Activated T-helper 1 cell treated with anti-CD3 and anti-CD28 coated beads, Interleukin-2, amount 50 U/mL, for 16 hours (primary cell): ENCODE measurements at regions not wholly inside any gene's neighbourhood (a gene's known extent, or its start where the extent isn't known, plus 50 kb on each side); places are given as distances from the start of the nearest gene placed in this dataset.
"Not testable (repeated sequence)": the region's sequence is repeated elsewhere in the genome, so short reads cannot be mapped to it uniquely, and the experiment has no call there.

Source experiments
- DNase-seq, 2 donors: peaks; one replicate each; pipeline ENCODE4 v3.0.0-alpha.2; 2020; ENCODE audit warnings: low read depth in 1 of 2, low spot score in 1 of 2

DNA sequence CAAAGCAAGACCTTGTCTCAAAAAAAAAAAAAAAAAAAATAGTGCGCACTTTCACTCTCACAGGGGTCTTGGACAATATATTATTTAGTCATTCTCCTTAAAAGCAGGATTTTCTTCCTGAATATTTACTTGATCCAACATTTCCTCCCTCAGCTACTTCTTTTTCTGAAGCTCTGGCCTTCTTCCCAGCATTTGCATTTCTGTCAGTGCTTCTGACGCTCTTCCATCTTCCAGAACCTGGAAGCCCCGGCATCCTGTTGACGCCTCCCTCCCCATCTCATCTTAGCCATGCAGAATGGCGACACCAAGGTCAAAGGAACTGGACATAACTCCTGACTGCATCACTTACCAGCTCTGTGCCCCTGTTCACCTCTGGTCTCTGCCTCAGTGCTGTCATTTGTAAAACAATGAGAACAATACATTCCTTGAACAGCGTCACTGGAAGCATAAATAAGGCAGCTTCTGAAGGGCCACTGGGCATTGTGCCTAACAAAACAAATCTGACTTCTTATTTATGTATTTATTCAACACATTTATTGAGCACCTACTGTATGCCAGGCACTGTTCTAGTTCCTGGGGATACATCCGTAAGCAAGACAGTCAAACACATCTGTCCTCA lies 90.9 kb upstream of the MDM1 start:
- DNase-seq, result no peak

DNA sequence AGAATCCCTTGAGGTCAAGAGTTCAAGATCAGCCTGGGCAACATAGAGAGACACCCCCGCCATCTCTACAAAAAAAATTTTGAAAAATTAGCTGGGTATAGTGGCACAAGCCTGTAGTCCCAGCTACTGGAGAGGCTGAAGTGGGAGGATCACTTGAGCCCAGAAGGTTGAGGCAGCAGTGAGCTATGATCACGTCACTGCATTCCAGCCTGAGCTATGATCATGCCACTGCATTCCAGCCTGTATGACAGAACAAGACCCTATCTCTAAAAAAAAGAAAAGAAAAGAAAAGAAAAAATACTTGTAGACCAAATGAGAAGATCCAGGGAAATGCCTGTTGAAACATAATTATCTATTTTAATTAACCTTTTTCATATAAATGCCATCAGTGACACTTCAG lies 93.8 kb upstream of the MDM1 start:
- no peak for DNase-seq

GRCh38 chr12:68428211-68428610 lies 96.0 kb upstream of the MDM1 start:
- DNase-seq, result no peak

DNA sequence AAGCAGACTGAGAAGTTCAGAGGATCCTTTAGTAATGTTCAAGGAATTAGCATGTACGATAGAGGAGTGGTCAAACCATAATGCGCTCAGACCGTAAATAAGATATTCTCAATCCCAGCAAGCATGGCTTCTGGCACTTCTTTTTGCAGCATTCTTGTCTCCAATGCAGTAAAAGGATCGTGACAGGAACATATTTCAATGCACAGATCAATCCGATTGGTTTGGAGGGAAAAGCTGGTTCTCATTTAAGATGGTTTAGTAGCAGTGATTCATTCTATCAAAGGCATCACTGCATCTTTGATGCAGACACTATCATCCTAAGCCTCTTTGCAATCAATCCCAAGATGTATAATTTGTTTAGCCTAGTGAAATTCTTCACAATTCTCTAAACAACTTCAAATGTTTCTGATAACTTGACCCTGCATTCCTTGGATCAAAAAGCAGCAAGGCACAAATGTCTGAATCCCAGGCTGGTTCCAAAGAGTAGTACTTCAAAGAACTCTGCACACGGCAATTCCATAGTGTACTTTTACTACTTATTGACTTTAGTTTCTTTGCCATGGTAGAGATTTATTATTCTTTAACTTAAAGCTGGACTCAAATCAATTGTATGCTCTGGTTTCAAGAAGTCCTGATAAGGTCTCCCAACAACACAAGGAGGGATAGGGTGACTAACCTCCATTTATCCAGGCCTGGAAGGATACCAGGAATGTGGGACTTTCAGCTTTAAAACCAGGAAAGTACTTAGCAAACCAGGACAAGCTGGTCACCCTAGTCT lies 96.8 kb upstream of the MDM1 start:
- no peak for DNase-seq

DNA sequence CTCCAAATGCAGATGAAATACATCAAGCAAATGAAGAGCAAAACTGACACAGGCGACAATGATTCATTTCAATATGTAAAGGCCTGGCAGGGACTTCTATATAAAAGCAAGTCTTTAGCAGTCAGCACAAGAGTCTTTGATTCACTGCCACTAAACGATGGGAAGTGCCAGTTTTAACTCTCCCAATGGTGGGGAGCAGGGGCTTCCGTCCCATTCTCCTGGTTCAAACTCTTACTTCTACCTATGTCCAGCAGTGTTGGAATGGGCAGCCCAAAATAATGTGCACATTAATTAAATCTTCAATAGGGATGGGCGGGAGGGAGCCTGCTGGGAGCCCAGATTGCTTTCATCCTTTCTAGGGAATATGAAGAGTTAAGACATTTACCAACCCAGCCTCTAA lies 97.5 kb upstream of the MDM1 start:
- no peak for DNase-seq

DNA sequence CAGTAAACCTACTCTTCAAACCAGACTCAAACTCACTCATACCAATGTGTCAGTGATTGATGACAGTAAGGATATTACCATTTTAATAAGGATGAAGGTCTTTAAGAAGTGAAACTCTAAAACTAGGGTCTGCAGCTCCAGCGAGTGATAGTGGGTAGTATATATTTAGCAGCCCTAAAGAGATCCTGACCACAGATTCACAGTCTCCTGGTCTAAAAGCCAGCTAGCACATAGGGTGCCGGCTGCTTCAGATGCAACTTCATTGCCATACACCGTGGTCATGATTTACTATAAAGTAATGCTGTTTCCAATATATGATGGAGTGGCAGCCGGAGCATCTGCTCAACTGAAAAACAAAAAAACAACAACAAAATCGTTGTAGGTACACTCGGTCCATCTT lies 99.6 kb upstream of the MDM1 start:
- DNase-seq, result no peak

GRCh38 chr12:68432622-68433021 lies 100.5 kb upstream of the MDM1 start:
- no peak for DNase-seq

DNA sequence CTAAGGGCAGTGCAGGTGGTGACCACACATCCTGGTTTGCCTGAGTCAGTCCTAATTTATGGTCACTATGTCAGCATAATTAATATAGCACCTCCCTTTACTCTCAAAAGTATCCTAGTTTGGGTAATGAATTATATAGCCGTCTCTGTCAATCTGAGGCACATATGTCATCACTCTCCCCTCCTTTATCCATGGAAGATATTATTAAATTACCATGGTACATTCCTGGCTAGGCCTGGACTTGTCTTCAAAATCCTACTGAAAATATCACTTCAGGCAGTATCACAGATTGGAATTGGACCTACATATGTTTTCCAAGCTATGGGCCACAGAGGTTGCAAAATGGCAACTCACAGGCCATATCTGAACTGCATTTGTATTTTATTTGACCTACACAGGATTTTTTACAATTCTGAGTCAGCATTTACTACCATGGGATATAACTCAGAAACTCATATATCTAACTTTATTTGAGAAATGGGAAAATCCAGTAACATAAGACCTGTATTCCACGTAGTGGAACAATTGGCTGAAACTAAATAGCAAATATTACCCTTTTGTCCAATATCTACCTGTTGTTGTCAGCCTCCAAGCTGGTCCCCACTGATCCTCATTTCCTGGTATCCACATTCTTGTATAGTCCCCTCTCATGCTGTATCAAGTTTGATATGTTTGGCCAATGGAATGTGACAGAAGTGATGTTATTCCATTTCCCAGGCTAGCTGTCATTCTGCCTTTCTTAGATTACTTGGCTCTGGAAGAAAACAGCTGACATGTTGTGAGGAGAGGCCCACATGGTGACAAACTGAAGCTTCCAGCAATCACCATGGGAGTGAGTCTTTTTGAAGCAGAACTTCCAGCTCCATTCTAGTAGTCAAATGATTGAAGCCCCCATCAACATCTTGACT lies 102.5 kb upstream of the MDM1 start:
- DNase-seq, result no peak

DNA sequence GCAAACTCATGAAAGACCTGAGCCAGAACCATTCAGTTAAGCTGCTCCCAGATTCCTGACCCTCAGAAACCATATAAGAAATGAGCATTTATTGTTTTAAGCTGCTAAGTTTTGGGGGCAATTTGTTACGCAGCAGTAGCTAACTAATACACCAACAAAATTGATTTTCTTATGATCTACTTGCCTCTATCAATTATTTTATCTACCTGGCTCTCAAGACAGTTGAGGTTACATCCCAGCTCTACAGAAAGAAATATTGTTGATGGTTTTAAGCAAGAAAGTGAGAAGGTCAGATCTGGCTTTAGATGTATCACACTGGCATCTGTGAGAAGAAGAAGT lies 103.1 kb upstream of the MDM1 start:
- no peak for DNase-seq

- DNase-seq, result no peak
These were observed 103.7 kb upstream of the MDM1 start for GRCh38 chr12:68435816-68436215.

GRCh38 chr12:68438601-68439000 lies 106.4 kb upstream of the MDM1 start:
- no peak for DNase-seq

- DNase-seq, result no peak
These were observed 107.3 kb upstream of the MDM1 start for GRCh38 chr12:68439368-68440045.

- DNase-seq, result no peak
These were observed 108.0 kb upstream of the MDM1 start for GRCh38 chr12:68440068-68440581.

- no peak for DNase-seq
These were observed 109.0 kb upstream of the MDM1 start for GRCh38 chr12:68441167-68441566.

DNA sequence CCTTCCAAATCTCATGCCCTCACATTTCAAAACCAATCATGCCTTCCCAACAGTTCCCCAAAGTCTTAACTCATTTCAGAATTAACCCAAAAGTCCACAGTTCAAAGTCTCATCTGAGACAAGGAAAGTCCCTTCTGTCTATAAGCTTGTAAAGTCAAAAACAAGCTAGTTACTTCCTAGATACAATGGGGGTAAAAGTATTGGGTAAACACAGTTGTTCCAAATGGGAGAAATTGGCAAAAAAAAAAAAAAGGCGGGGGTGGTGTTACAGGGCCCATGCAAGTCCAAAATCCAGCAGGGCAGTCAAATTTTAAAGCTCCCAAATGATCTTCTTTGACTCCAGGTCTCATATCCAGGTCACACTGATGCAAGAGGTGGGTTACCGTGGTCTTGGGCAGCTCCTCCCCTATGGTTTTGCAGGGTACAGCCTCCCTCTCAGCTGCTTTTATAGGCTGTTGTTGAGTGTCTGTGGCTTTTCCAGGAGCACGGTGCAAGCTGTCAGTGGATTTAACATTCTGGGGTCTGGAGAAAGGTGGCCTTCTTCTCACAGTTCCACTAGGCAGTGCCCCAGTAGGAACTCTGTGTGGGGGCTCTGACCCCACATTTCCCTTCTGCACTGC lies 110.3 kb upstream of the MDM1 start:
- not testable (repeated sequence) for DNase-seq

- not testable (repeated sequence) for DNase-seq
These were observed 111.5 kb upstream of the MDM1 start for GRCh38 chr12:68443695-68444094.

DNA sequence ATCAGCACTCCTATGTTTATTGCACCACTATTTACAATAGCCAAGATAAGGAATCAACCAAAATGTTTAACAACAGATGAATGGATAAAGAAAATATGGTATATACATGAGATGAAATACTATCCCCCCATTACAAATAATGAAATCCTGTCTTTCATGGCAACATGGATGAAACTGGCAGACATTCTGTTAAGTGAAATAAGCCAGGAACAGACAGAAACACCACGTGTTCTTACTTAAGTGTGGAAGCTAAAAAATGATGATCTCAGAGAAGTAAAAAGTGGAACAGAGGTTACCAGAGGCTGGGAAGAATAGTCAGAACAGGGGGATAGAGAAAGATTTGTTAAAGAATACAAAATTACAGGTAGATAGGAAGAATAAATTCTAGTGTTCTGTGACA lies 113.7 kb upstream of the MDM1 start:
- DNase-seq, result no peak

GRCh38 chr12:68446384-68446783 lies 114.2 kb upstream of the MDM1 start:
- DNase-seq, result no peak

DNA sequence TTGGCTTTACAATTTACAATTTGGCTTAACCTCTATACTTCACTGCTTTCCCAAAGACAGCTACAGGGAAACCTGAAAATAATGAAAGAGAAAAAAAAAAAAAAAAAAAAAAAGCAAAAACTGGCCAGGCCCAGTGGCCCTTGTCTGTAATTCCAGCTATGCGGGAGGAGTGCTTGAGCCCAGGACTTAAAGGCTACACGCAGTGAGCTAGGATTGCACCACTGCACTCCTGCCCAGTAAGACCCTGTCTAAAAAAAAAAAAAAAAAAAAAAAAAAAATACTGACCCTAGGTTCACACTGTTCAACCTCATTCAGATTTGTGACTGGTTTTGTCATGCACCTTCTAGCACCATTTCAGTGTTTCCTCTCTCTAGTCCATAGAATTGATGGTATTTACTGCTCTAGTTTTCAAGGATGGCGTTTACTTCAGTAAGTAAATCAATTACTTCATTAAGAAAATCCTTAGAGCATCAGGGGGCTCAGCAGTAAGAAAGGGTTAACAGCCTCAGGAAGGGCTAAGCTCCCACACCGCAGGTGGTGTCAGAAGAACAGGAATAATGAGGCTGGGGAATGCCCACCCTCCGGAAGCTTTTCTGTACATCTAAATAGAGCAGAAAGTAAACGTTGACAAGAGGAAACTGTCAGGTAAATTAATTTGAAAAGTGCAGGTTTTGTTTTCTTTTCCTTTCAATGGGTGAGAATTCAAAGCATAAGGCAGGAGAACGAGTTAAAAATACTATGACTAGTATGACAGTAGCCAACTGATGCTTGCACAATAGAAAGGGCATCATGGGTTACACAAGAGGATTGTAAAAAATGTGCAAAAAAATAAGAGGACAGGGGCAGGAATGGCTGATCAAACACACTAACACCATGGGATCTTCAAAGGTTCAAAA lies 115.0 kb upstream of the MDM1 start:
- no peak for DNase-seq

DNA sequence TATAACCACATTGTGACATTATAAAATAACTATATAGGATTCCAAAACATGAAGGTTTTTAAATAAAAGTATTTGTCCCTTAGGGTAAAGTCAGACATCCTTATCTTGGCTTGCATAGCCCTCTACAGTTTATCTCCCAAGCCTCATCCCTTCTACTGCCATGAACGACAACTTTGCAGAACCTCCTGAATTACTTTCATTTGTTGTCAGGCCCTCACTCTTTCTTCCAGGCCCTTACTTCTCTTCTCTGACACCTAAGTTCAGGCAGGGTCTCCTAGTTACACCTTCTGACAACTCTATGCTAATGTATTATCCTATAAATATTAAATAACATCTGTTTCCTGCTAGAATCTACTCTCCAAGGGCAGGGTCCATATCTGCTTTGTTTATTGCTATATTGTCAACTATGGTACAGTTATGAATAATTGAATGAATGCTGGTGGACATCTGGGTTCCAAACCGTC lies 115.7 kb upstream of the MDM1 start:
- no peak for DNase-seq
